Suprapubic skin (tissue), 4 donors: ENCODE measurements at regions not wholly inside any gene's neighbourhood (a gene's known extent, or its start where the extent isn't known, plus 50 kb on each side); places are given as distances from the start of the nearest gene placed in this dataset.

Experiments
- POLR2A ChIP-seq, 2 donors: fragments of 450-650 bp; IDR thresholded peaks; one replicate each; pipeline ENCODE4 v1.6.1; 2017; ENCODE audit warnings: antibody characterized with exemption in 2 of 2, mild to moderate bottlenecking in 2 of 2, moderate library complexity in 2 of 2
- POLR2AphosphoS5 ChIP-seq, 3 donors: sonication (generic); formaldehyde crosslinking; IDR thresholded peaks; one replicate each; pipeline ENCODE4 v1.6.1; 2017; ENCODE audit warnings: antibody characterized with exemption in 3 of 3
- TF ChIP-seq, protein P1 (sequence below), 2 donors: fragments of 200-600 bp in 1 of 2; fragments of 450-650 bp in 1 of 2; sonication (generic) in 1 of 2; IDR thresholded peaks; one replicate each; pipeline ENCODE4 v1.5.1; 2016 to 2019; ENCODE audit warnings: antibody characterized with exemption in 2 of 2, mild to moderate bottlenecking in 1 of 2, moderate library complexity in 1 of 2

DNA sequence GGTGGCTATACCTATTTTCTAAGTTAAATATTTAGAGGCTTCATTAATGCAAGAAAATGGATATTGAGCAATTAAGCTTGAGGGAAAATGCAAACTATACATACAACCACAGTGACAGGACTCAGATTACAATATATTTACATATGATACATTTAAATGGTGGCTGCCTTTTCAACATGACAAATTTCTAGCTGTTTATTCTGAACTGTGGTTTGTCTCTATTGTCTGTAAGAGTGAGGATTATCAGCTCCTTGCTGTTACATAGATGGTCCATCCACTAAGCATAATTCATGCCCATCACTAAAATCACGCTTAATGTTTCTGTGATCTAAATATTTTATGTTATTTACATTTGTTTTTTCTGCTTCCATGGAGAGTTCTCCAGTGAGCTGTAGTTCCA, 81.1 kb upstream of the SGCD start:
- TF ChIP-seq, protein P1, sequence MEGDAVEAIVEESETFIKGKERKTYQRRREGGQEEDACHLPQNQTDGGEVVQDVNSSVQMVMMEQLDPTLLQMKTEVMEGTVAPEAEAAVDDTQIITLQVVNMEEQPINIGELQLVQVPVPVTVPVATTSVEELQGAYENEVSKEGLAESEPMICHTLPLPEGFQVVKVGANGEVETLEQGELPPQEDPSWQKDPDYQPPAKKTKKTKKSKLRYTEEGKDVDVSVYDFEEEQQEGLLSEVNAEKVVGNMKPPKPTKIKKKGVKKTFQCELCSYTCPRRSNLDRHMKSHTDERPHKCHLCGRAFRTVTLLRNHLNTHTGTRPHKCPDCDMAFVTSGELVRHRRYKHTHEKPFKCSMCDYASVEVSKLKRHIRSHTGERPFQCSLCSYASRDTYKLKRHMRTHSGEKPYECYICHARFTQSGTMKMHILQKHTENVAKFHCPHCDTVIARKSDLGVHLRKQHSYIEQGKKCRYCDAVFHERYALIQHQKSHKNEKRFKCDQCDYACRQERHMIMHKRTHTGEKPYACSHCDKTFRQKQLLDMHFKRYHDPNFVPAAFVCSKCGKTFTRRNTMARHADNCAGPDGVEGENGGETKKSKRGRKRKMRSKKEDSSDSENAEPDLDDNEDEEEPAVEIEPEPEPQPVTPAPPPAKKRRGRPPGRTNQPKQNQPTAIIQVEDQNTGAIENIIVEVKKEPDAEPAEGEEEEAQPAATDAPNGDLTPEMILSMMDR (IDR thresholded peaks at IDR 0.05) = no peak
- TF ChIP-seq POLR2AphosphoS5 (IDR thresholded peaks at IDR 0.05) (no peak), POLR2A (IDR thresholded peaks at IDR 0.05) (no peak)
